Activated CD8-positive, alpha-beta T cell treated with anti-CD3 and anti-CD28 coated beads, Interleukin-2, amount 10 ng/mL, durations not matched to agents 7 days and 5 days (primary cell): ENCODE measurements at regions not wholly inside any gene's neighbourhood (a gene's known extent, or its start where the extent isn't known, plus 50 kb on each side); places are given as distances from the start of the nearest gene placed in this dataset.

Experiments used
- ATAC-seq: fragments of 150-1000 bp; cut with Tn5 transposase; one replicate; pipeline ENCODE4 v1.10.0; 2021; ENCODE audit warnings: moderate library complexity
- CTCF ChIA-PET: fragments of 350-600 bp; sonication (Branson Sonifier 250); formaldehyde crosslinking; loops from one replicate; lab custom pipeline; 2021; ENCODE audit warnings: antibody characterized with exemption; lab: Charles Lee
- POLR2A ChIA-PET: fragments of 350-600 bp; sonication (Branson Sonifier 250); formaldehyde crosslinking; loops from one replicate; lab custom pipeline; 2021; ENCODE audit warnings: antibody characterized with exemption; lab: Charles Lee
- DNase-seq: peaks from one replicate; pipeline ENCODE4 v3.0.0-alpha.2; 2020
- H3K27ac Mint-ChIP-seq: one replicate; pipeline ENCODE4 v1.8.0; 2021; ENCODE audit warnings: mild to moderate bottlenecking, mixed read lengths
- H3K27me3 Mint-ChIP-seq: one replicate; pipeline ENCODE4 v1.8.0; 2021; ENCODE audit warnings: low read depth, mixed read lengths
- H3K36me3 Mint-ChIP-seq: one replicate; pipeline ENCODE4 v1.8.0; 2021; ENCODE audit warnings: low read depth, mixed read lengths
- H3K4me1 Mint-ChIP-seq: one replicate; pipeline ENCODE4 v1.8.0; 2021; ENCODE audit warnings: low read depth, mixed read lengths
- H3K4me3 Mint-ChIP-seq: one replicate; pipeline ENCODE4 v1.8.0; 2021; ENCODE audit warnings: mild to moderate bottlenecking, mixed read lengths
- H3K9me3 Mint-ChIP-seq: one replicate; pipeline ENCODE4 v1.8.0; 2022; ENCODE audit warnings: mixed read lengths; ENCODE audit not compliant: insufficient read depth

DNA sequence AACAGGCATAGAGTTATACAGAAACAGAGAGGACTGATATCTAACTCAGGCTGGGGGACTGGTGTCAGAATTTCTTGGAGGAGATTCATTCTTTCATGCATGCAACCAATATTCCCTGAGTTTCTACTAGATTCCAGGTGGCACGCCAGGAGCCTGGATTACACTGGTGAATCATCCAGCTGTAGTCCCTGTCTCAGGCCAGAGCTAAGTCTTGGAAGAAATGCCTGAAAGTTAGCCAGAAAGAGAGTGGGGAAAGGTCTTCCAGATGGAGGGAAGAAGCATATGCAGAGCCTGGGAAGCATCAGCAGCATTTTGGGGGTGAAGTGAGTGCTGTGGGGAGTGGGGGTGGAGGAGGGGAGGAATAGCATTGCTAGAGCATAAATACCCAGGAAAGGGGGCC is 239.1 kb downstream of the OMA1 start:
- Mint-ChIP-seq H3K27ac (no peak overlapping the region), H3K27me3 (no peaks in the 10 kb centered on the region), H3K4me1 (no peaks in the 10 kb centered on the region), H3K9me3 (no peaks in the 10 kb centered on the region), H3K4me3 (no peak overlapping the region), H3K36me3 (no peaks in the 10 kb centered on the region)
- DNase-seq = no peak
- ATAC-seq = no peak
- CTCF ChIA-PET = no interaction called here
- POLR2A ChIA-PET = interaction anchor here (1.0 kb wide), 1 partner anchor 9 kb away, joined by 4 read pairs; no protein-coding TSS in a partner anchor

GRCh38 chr1:58305622-58306021 is 240.9 kb downstream of the OMA1 start:
- no peaks in the 10 kb centered on the region for H3K4me1 Mint-ChIP-seq
- H3K4me3 Mint-ChIP-seq = no peak overlapping the region
- H3K9me3 Mint-ChIP-seq = no peaks in the 10 kb centered on the region
- DNase-seq = no peak
- H3K27me3 Mint-ChIP-seq = no peaks in the 10 kb centered on the region
- no peak overlapping the region for H3K27ac Mint-ChIP-seq
- POLR2A ChIA-PET = no interaction called here
- no peak for ATAC-seq
- CTCF ChIA-PET = no interaction called here
- no peaks in the 10 kb centered on the region for H3K36me3 Mint-ChIP-seq

GRCh38 chr1:58304346-58304975 is 242.1 kb downstream of the OMA1 start:
- ATAC-seq (no peak), DNase-seq (no peak)
- no peaks in the 10 kb centered on the region for H3K36me3 Mint-ChIP-seq
- no peaks in the 10 kb centered on the region for H3K9me3 Mint-ChIP-seq
- no peaks in the 10 kb centered on the region for H3K4me1 Mint-ChIP-seq
- ChIA-PET POLR2A (no interaction called here), CTCF (no interaction called here)
- no peak overlapping the region for H3K4me3 Mint-ChIP-seq
- H3K27ac Mint-ChIP-seq = no peak overlapping the region
- H3K27me3 Mint-ChIP-seq = no peaks in the 10 kb centered on the region

- no peaks in the 10 kb centered on the region for H3K4me1 Mint-ChIP-seq
- no peak overlapping the region for H3K27ac Mint-ChIP-seq
- H3K27me3 Mint-ChIP-seq = no peaks in the 10 kb centered on the region
- DNase-seq (no peak), ATAC-seq (no peak)
- CTCF ChIA-PET = no interaction called here
- no peaks in the 10 kb centered on the region for H3K36me3 Mint-ChIP-seq
- no peak overlapping the region for H3K4me3 Mint-ChIP-seq
- POLR2A ChIA-PET = no interaction called here
- no peaks in the 10 kb centered on the region for H3K9me3 Mint-ChIP-seq
Observed at GRCh38 chr1:58303841-58304240, 242.7 kb downstream of the OMA1 start.

GRCh38 chr1:58293388-58293787 is 253.1 kb downstream of the OMA1 start:
- no peak for ATAC-seq
- DNase-seq = no peak
- no peaks in the 10 kb centered on the region for H3K36me3 Mint-ChIP-seq
- POLR2A ChIA-PET = no interaction called here
- H3K9me3 Mint-ChIP-seq = no peaks in the 10 kb centered on the region
- no peaks in the 10 kb centered on the region for H3K27me3 Mint-ChIP-seq
- H3K27ac Mint-ChIP-seq = no peak overlapping the region
- CTCF ChIA-PET = no interaction called here
- H3K4me1 Mint-ChIP-seq = no peaks in the 10 kb centered on the region
- H3K4me3 Mint-ChIP-seq = no peak overlapping the region

DNA sequence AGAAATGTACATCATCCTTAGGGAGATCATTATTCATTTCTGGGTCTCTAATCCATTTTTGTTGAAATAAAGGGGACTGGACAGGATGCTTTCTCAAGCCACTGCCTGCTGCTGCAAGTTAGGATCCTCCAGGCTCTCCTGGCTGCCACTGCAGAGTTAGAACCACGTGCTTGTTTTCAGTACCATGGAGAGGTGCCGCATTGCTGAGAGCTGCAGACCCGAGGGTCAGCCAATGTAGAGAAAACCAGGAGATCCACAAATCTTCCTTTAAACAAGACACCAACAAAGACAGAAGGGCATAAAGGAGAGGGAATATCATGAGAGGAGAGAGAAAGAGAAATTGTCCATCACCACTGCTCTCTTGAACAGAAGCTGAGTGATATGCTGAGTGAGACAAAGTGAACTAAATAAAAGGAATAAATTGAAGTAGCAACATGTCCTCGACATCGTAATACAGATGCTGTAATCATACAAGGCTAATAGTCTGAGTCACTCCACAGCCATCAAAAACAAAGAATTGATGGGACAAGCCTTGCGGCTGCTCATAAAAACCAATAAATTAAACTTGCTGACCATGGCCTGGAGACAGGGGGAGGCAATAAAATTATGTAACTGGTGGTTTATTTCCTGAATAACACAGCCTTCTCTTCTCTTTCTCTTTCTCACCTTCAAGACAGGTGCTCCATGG is 255.7 kb downstream of the OMA1 start:
- DNase-seq (no peak), ATAC-seq (no peak)
- Mint-ChIP-seq H3K36me3 (no peaks in the 10 kb centered on the region), H3K4me1 (no peaks in the 10 kb centered on the region), H3K27me3 (no peaks in the 10 kb centered on the region), H3K27ac (no peak overlapping the region), H3K4me3 (no peak overlapping the region), H3K9me3 (no peaks in the 10 kb centered on the region)
- POLR2A ChIA-PET = no interaction called here
- CTCF ChIA-PET = interaction anchor here (1.0 kb wide), 1 partner anchor 225 kb away, joined by 3 read pairs; no protein-coding TSS in a partner anchor

DNA sequence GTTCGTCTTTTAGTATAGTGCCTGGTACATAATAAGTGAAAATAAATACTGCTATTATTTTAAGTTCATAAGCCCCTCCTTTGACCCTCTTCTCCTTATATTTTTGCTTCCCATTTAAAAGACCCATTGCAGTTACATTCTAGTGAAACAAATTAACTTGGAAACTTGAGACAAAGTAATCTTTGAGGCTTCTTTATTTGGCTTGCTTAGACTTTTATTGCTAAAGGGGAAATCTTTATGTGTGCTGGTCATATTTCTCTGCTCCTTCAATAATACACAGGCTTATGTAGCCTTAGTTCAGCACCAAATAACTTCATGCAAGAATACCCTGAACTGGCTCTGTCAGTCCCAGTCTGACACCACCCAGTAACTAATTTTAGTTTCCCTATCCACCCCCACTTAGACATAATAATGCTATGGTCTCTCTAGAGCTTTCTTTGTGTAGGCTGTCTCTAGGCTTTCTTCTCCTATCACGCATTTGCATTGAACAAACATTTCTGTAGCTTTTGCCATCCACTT is 257.8 kb downstream of the OMA1 start:
- Mint-ChIP-seq H3K27me3 (no peaks in the 10 kb centered on the region), H3K4me3 (no peak overlapping the region), H3K36me3 (no peaks in the 10 kb centered on the region), H3K27ac (no peak overlapping the region), H3K9me3 (no peaks in the 10 kb centered on the region), H3K4me1 (no peaks in the 10 kb centered on the region)
- DNase-seq (no peak), ATAC-seq (no peak)
- ChIA-PET POLR2A (no interaction called here), CTCF (no interaction called here)

- no peak overlapping the region for H3K27ac Mint-ChIP-seq
- ChIA-PET POLR2A (no interaction called here), CTCF (no interaction called here)
- no peaks in the 10 kb centered on the region for H3K4me1 Mint-ChIP-seq
- H3K4me3 Mint-ChIP-seq = no peak overlapping the region
- no peaks in the 10 kb centered on the region for H3K36me3 Mint-ChIP-seq
- DNase-seq = no peak
- no peaks in the 10 kb centered on the region for H3K9me3 Mint-ChIP-seq
- H3K27me3 Mint-ChIP-seq = no peaks in the 10 kb centered on the region
- no peak for ATAC-seq
Observed at GRCh38 chr1:58287894-58288623, 258.5 kb downstream of the OMA1 start.

GRCh38 chr1:58284225-58284510 is 262.4 kb downstream of the OMA1 start:
- ATAC-seq (no peak), DNase-seq (no peak)
- Mint-ChIP-seq H3K27ac (peak overlapping the region; percentile 22), H3K4me1 (no peaks in the 10 kb centered on the region), H3K27me3 (no peaks in the 10 kb centered on the region), H3K4me3 (no peak overlapping the region), H3K9me3 (no peaks in the 10 kb centered on the region), H3K36me3 (no peaks in the 10 kb centered on the region)
- POLR2A ChIA-PET = no interaction called here
- CTCF ChIA-PET = no interaction called here

DNA sequence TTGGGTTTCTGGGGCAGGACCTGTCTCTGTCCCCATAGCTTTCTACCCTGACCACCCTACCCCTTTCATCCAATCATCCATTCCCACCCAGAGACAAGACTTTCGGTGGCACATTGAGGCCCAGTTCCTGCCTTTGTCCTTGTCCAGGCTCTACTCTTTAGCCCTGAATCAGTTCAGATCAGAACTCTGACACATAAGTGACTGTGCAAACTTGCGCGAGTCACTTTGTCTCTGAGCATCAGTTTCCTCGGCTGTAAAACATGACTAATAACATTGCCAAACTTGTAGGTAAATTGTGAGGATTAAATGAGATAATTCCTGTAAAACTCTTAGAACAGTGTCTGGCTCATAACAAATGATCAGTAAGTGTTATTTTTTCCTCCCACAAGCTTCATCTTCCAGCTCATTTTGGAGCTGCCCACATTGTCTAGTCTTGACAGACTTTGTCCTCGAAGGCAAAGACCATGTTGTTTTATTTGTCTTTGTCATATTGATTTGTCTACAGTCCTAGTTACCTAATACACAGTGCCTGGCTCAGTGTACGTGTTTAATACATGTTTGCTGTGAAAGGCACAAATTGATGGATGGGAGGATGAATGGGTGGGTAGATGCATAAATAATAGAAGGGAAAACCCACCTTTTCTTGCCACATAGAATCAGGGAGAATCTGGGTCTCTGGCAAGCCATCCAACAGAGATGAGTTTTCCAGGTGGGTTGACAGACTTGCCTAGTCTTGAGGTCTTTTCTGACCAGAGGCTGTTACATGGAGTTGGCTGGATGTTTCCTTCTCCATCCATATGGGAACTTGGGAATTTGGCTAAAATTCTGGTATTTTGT is 262.9 kb downstream of the OMA1 start:
- H3K9me3 Mint-ChIP-seq = no peaks in the 10 kb centered on the region
- H3K27ac Mint-ChIP-seq = no peak overlapping the region
- DNase-seq = no peak
- no peaks in the 10 kb centered on the region for H3K27me3 Mint-ChIP-seq
- no peak overlapping the region for H3K4me3 Mint-ChIP-seq
- H3K4me1 Mint-ChIP-seq = no peaks in the 10 kb centered on the region
- ATAC-seq = no peak
- CTCF ChIA-PET = no interaction called here
- POLR2A ChIA-PET = no interaction called here
- H3K36me3 Mint-ChIP-seq = no peaks in the 10 kb centered on the region

DNA sequence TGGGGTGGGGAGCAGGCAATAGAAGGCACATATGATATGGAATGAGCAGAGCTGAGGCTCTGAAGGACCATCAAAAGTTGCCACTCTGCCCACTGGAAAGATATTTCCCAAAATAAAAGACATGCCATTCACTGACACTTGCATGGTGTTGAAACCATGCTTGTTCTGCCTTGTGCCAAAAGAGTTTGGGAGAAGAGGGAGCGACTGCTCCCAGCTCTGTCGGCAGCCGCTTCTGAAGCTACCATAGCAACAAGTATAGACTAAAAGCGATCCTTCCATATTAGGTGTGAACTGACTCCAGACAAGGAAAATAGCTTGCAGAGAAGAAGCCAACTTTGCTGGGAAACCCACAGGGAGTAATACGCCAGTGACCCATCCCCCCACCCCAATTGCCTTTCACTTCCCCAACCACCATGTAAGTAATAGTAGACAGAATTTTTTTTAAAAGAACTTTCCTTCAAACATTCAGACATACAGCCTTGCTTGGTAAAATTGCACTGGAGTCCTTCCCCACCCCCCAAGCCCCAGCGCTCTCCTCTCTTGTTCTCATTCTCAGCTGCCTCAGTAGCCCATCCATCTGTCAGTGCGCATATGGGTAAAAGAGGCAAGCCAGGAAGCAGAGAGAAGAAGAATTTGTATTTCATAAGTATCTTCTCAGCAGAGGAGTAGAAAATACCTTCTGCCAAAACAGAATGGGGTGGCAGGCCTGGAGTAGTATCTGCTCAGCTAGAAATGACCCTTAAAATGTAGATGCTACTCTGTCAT is 263.7 kb downstream of the OMA1 start:
- Mint-ChIP-seq H3K4me3 (no peak overlapping the region), H3K27me3 (no peaks in the 10 kb centered on the region), H3K27ac (no peak overlapping the region), H3K9me3 (no peaks in the 10 kb centered on the region), H3K4me1 (no peaks in the 10 kb centered on the region), H3K36me3 (no peaks in the 10 kb centered on the region)
- CTCF ChIA-PET = no interaction called here
- DNase-seq (no peak), ATAC-seq (no peak)
- POLR2A ChIA-PET = no interaction called here
